Endothelial cell of umbilical vein (primary cell): ENCODE measurements at regions not wholly inside any gene's neighbourhood (a gene's known extent, or its start where the extent isn't known, plus 50 kb on each side); places are given as distances from the start of the nearest gene placed in this dataset.

ENCODE experiments used
- BruUV-seq: library from RNA; stranded (reverse); fragments of 400-500 nt; replicated peaks from 2 replicates; lab custom pipeline; 2021; lab: Mats Ljungman, UMichigan
- CTCF ChIA-PET: fragments of 300-600, 350-600 bp; sonication (Branson Sonifier 250); formaldehyde crosslinking; loops from one replicate; lab custom pipeline; 2021; ENCODE audit warnings: antibody characterized with exemption, inconsistent platforms; lab: Charles Lee
- POLR2A ChIA-PET: fragments of 300-600, 350-600 bp; sonication (Branson Sonifier 250); formaldehyde crosslinking; loops from one replicate; lab custom pipeline; 2021; ENCODE audit warnings: antibody characterized with exemption, inconsistent platforms; lab: Charles Lee
- DNase-seq: peaks from one replicate; pipeline ENCODE4 v3.0.0-alpha.2; 2011; ENCODE audit warnings: low read depth, low spot score
- FAIRE-seq: peaks from 2 replicates; lab custom pipeline; 2011; peaks lifted over from hg19 to GRCh38; lab: Jason Lieb, UNC
- H2AFZ ChIP-seq: 2 replicates; pipeline ENCODE4 v1.6.0; 2012; ENCODE audit warnings: low read depth, low read length, control low read depth, inconsistent platforms
- H3K27ac ChIP-seq: 2 replicates; pipeline ENCODE4 v1.5.1; 2011; ENCODE audit warnings: low read depth, mild to moderate bottlenecking, control low read depth, low read length, moderate library complexity; ENCODE audit not compliant: insufficient read depth
- H3K27me3 ChIP-seq, 2 experiments: 2 replicates each; pipeline versions ENCODE4 v1.6.0 to v1.6.1; 2011; ENCODE audit warnings: low read length in 2 of 2, mixed read lengths in 1 of 2; ENCODE audit not compliant: control insufficient read depth in 2 of 2, insufficient read depth in 2 of 2
- H3K36me3 ChIP-seq, 2 experiments: 2 replicates in 1 of 2; 3 replicates in 1 of 2; pipeline ENCODE4 v1.5.1; 2011; ENCODE audit warnings: low read length in 2 of 2, mild to moderate bottlenecking in 1 of 2, moderate library complexity in 1 of 2; ENCODE audit not compliant: control insufficient read depth in 2 of 2, insufficient read depth in 2 of 2; ENCODE audit errors: extremely low read depth in 1 of 2
- H3K4me1 ChIP-seq: 3 replicates; pipeline ENCODE4 v1.5.1; 2011; ENCODE audit warnings: mild to moderate bottlenecking, low read length; ENCODE audit not compliant: control insufficient read depth, insufficient read depth; ENCODE audit errors: extremely low read depth
- H3K4me2 ChIP-seq: 2 replicates; pipeline ENCODE4 v1.6.1; 2011; ENCODE audit warnings: low read length, control low read depth, mixed read lengths; ENCODE audit not compliant: insufficient read depth
- H3K4me3 ChIP-seq, 3 experiments: fragments of 200-600 bp in 1 of 3; sonication (generic), shearing (Covaris generic) in 1 of 3; replicated peaks in 1 of 3; 2 replicates each; pipeline ENCODE4 v1.5.1; 2011 to 2016; ENCODE audit warnings: control low read depth in 3 of 3, low read length in 3 of 3, mild to moderate bottlenecking in 2 of 3, inconsistent platforms in 1 of 3, low read depth in 1 of 3, moderate library complexity in 1 of 3; ENCODE audit not compliant: insufficient read depth in 1 of 3
- H3K79me2 ChIP-seq: 2 replicates; pipeline ENCODE4 v1.6.0; 2012; ENCODE audit warnings: low read length, inconsistent platforms; ENCODE audit not compliant: control insufficient read depth, insufficient read depth
- H3K9ac ChIP-seq: replicated peaks from 2 replicates; pipeline ENCODE3; 2011; ENCODE audit warnings: low read length, control low read depth; ENCODE audit not compliant: insufficient read depth; ENCODE audit errors: extremely low read depth
- H3K9me1 ChIP-seq: replicated peaks from 3 replicates; pipeline ENCODE4 v1.6.0; 2011; ENCODE audit warnings: mild to moderate bottlenecking, low read length; ENCODE audit not compliant: control insufficient read depth, insufficient read depth; ENCODE audit errors: extremely low read depth
- H3K9me3 ChIP-seq: replicated peaks from 2 replicates; pipeline ENCODE4 v1.5.1; 2012; ENCODE audit warnings: low read length, inconsistent platforms; ENCODE audit not compliant: control insufficient read depth, insufficient read depth
- H4K20me1 ChIP-seq: replicated peaks from 2 replicates; pipeline ENCODE3; 2011; ENCODE audit warnings: mild to moderate bottlenecking, low read length; ENCODE audit not compliant: control insufficient read depth, insufficient read depth; ENCODE audit errors: extremely low read depth
- EZH2 ChIP-seq: IDR thresholded peaks from 2 replicates; pipeline ENCODE4 v1.6.1; 2012; ENCODE audit warnings: borderline replicate concordance, low read depth, mild to moderate bottlenecking, moderate library complexity, low read length, inconsistent platforms; ENCODE audit not compliant: severe bottlenecking
- FOS ChIP-seq: IDR thresholded peaks from 2 replicates; pipeline ENCODE4 v1.6.1; 2011; ENCODE audit warnings: mild to moderate bottlenecking, low read length, moderate library complexity, borderline replicate concordance; ENCODE audit not compliant: insufficient read depth
- GATA2 ChIP-seq: IDR thresholded peaks from 2 replicates; pipeline ENCODE4 v1.7.0; 2011; ENCODE audit warnings: low read depth, mild to moderate bottlenecking, moderate library complexity, mixed read lengths, low read length; ENCODE audit not compliant: insufficient read length, insufficient read depth
- JUN ChIP-seq: IDR thresholded peaks from 2 replicates; pipeline ENCODE4 v1.6.1; 2011; ENCODE audit warnings: borderline replicate concordance, low read depth; ENCODE audit not compliant: insufficient read length, insufficient read depth
- MYC ChIP-seq: IDR thresholded peaks from one replicate; pipeline ENCODE4 v1.6.1; 2011; ENCODE audit warnings: mild to moderate bottlenecking, low read depth, low read length
- POLR2A ChIP-seq: IDR thresholded peaks from 2 replicates; pipeline ENCODE4 v1.6.1; 2012; ENCODE audit warnings: low read depth, mild to moderate bottlenecking, control low read depth, low read length
- POLR2AphosphoS5 ChIP-seq: IDR thresholded peaks from 2 replicates; pipeline ENCODE4 v1.6.1; 2012; ENCODE audit warnings: low read depth, mild to moderate bottlenecking, control low read depth, low read length, moderate library complexity; ENCODE audit not compliant: insufficient read depth
- dilution Hi-C: fragments of 300-500 bp; cut with MboI; formaldehyde crosslinking; loops from one replicate; pipeline ENCODE4 v1.15.0; 2019; ENCODE audit warnings: low sequenced_read_pairs; ENCODE audit not compliant: extremely low pct_ligation_motif_present
- intact Hi-C: fragments of 100-400 bp; cut with micrococcal nuclease; formaldehyde crosslinking; loops from one replicate; pipeline ENCODE4 v1.10.0; 2022
- TF ChIP-seq, protein P1 (sequence below), 2 donors: IDR thresholded peaks; 1 replicate in 1 of 2; 2 replicates in 1 of 2; pipeline ENCODE4 v1.5.1; 2011; ENCODE audit warnings: low read length in 2 of 2, mild to moderate bottlenecking in 2 of 2, moderate library complexity in 2 of 2, control low read depth in 1 of 2, inconsistent platforms in 1 of 2, low read depth in 1 of 2; ENCODE audit not compliant: insufficient read depth in 1 of 2; ENCODE audit errors: extremely low read depth in 1 of 2
- TF ChIP-seq, protein P2 (sequence below): IDR thresholded peaks from 2 replicates; pipeline ENCODE4 v1.6.1; 2011; ENCODE audit not compliant: insufficient read depth, insufficient read length

DNA sequence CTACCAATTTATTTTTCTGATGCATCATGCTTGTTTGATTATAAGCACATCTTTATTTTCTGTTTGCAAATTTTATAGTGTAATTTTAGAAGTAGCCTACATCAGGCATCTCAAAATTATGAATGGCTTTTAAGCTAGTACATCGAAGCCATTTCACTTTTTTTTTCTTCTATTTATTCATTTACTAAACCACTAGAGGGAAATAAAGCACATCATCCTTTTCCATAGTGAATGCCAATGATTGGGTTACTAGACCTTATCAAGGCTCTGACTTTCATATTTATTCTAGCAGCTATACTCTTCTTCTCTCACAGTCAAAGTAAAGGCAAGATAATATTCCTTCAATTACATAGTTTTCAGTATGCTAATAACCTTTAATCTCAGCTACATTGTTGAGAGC lies 736.4 kb upstream of the LRFN5 start:
- no peaks in the 10 kb centered on the region for H3K4me1 ChIP-seq
- no peaks in the 10 kb centered on the region for H3K9me1 ChIP-seq
- peaks cover 4% of the 10 kb centered on the region for H3K9me3 ChIP-seq
- no peak overlapping the region for H2AFZ ChIP-seq
- BruUV-seq, result no TSS peak
- FAIRE-seq, result no peak
- H3K36me3 ChIP-seq, result no peaks in the 10 kb centered on the region
- POLR2A ChIA-PET, result no interaction called here
- intact Hi-C loops (no loop called here), dilution Hi-C loops (no loop called here)
- H3K27ac ChIP-seq, result no peak overlapping the region
- H3K27me3 ChIP-seq, result no peaks in the 10 kb centered on the region
- no peaks in the 10 kb centered on the region for H3K79me2 ChIP-seq
- H3K4me3 ChIP-seq, result no peak overlapping the region
- TF ChIP-seq, protein P1, sequence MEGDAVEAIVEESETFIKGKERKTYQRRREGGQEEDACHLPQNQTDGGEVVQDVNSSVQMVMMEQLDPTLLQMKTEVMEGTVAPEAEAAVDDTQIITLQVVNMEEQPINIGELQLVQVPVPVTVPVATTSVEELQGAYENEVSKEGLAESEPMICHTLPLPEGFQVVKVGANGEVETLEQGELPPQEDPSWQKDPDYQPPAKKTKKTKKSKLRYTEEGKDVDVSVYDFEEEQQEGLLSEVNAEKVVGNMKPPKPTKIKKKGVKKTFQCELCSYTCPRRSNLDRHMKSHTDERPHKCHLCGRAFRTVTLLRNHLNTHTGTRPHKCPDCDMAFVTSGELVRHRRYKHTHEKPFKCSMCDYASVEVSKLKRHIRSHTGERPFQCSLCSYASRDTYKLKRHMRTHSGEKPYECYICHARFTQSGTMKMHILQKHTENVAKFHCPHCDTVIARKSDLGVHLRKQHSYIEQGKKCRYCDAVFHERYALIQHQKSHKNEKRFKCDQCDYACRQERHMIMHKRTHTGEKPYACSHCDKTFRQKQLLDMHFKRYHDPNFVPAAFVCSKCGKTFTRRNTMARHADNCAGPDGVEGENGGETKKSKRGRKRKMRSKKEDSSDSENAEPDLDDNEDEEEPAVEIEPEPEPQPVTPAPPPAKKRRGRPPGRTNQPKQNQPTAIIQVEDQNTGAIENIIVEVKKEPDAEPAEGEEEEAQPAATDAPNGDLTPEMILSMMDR (IDR thresholded peaks at IDR 0.05; ENCODE audit: extremely low read depth in 1 of 2, insufficient read depth in 1 of 2, low read depth in 1 of 2, low read length in 2 of 2), result no peak
- TF ChIP-seq POLR2AphosphoS5 (no peak), FOS (no peak), EZH2 (no peak), POLR2A (no peak), JUN (no peak), GATA2 (no peak), MYC (no peak)
- TF ChIP-seq, protein P2, sequence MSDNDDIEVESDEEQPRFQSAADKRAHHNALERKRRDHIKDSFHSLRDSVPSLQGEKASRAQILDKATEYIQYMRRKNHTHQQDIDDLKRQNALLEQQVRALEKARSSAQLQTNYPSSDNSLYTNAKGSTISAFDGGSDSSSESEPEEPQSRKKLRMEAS, result no peak
- no peak overlapping the region for H3K4me2 ChIP-seq
- no peak for DNase-seq
- H3K9ac ChIP-seq, result no peak overlapping the region
- H4K20me1 ChIP-seq, result no peaks in the 10 kb centered on the region
- CTCF ChIA-PET, result no interaction called here
